Kidney capillary endothelial cell (primary cell): ENCODE measurements at regions not wholly inside any gene's neighbourhood (a gene's known extent, or its start where the extent isn't known, plus 50 kb on each side); places are given as distances from the start of the nearest gene placed in this dataset.
"Not testable (repeated sequence)": the region's sequence is repeated elsewhere in the genome, so short reads cannot be mapped to it uniquely, and the experiment has no call there.

Experiments
- DNase-seq: peaks from one replicate; pipeline ENCODE4 v3.0.0-alpha.2; 2018; ENCODE audit warnings: low spot score

GRCh38 chr6:169923468-169924464 is 172.3 kb downstream of the ERMARD start:
- no peak for DNase-seq

GRCh38 chr6:169921853-169922824 is 170.7 kb downstream of the ERMARD start:
- no peak for DNase-seq

- DNase-seq: no peak
These were observed 169.8 kb downstream of the ERMARD start for GRCh38 chr6:169921217-169921616.

- no peak for DNase-seq
These were observed 169.1 kb downstream of the ERMARD start for GRCh38 chr6:169920359-169921020.

GRCh38 chr6:169918954-169919549 is 167.6 kb downstream of the ERMARD start:
- no peak for DNase-seq

- DNase-seq: no peak
These were observed 167.0 kb downstream of the ERMARD start for GRCh38 chr6:169918239-169918953.

GRCh38 chr6:169917153-169917552 is 165.7 kb downstream of the ERMARD start:
- DNase-seq: no peak

- no peak for DNase-seq
These were observed 164.5 kb downstream of the ERMARD start for GRCh38 chr6:169915769-169916550.

GRCh38 chr6:169913745-169914144 is 162.3 kb downstream of the ERMARD start:
- DNase-seq: not testable (repeated sequence)

- no peak for DNase-seq
These were observed 161.7 kb downstream of the ERMARD start for GRCh38 chr6:169913096-169913638.

- DNase-seq: no peak
These were observed 161.1 kb downstream of the ERMARD start for GRCh38 chr6:169912266-169913095.

- no peak for DNase-seq
These were observed 160.1 kb downstream of the ERMARD start for GRCh38 chr6:169911264-169912263.

GRCh38 chr6:169909113-169909512 is 157.7 kb downstream of the ERMARD start:
- no peak for DNase-seq

- no peak for DNase-seq
These were observed 157.0 kb downstream of the ERMARD start for GRCh38 chr6:169908403-169908933.

GRCh38 chr6:169907419-169908115 is 156.1 kb downstream of the ERMARD start:
- DNase-seq: no peak

- DNase-seq: no peak
These were observed 155.4 kb downstream of the ERMARD start for GRCh38 chr6:169906688-169907418.
